ENCODE measurements at regions not wholly inside any gene's neighbourhood (a gene's known extent, or its start where the extent isn't known, plus 50 kb on each side); places are given as distances from the start of the nearest gene placed in this dataset.

GRCh38 chr9:107397076-107398044 is 92.2 kb downstream of the KLF4 start:
- Histone ChIP-seq H3K27me3 (no peaks in the 10 kb centered on the region), H3K4me3 (no peak overlapping the region), H3K4me1 (no peaks in the 10 kb centered on the region), H3K27ac (replicated peaks in 1 of 4) (no peak overlapping the region), H3K36me3 (no peaks in the 10 kb centered on the region), H3K9me3 (no peaks in the 10 kb centered on the region)
- 72% methylated on average over 11 of the region's 12 CpGs for WGBS
- intact Hi-C loops (cut with DNase I) = no loop called here
- DNase-seq (ENCODE audit: extremely low spot score) = no peak
- TF ChIP-seq POLR2AphosphoS5 (IDR thresholded peaks at IDR 0.05) = no peak
- TF ChIP-seq EP300 (IDR thresholded peaks at IDR 0.05) = no peak
- no peak for TF ChIP-seq POLR2A (IDR thresholded peaks at IDR 0.05; ENCODE audit: low read depth)
- no peak for TF ChIP-seq CTCF (IDR thresholded peaks at IDR 0.05)

- no peaks in the 10 kb centered on the region for H3K9me3 ChIP-seq
- peaks cover 0 to 20% (median 20%) of the 10 kb centered on the region in 4 donors for H3K4me1 ChIP-seq
- no peak overlapping the region for H3K4me3 ChIP-seq
- no peak overlapping the region for H3K27ac ChIP-seq (replicated peaks in 1 of 4)
- no peaks in the 10 kb centered on the region for H3K27me3 ChIP-seq
- H3K36me3 ChIP-seq = no peaks in the 10 kb centered on the region
- no peak for DNase-seq (ENCODE audit: extremely low spot score)
- WGBS = 41% methylated on average over 5 of the region's 5 CpGs
- TF ChIP-seq EP300 (IDR thresholded peaks at IDR 0.05) = no peak
- intact Hi-C loops (cut with DNase I) = no loop called here
Observed at GRCh38 chr9:107394264-107394663, 95.3 kb downstream of the KLF4 start.

- Histone ChIP-seq H3K36me3 (no peaks in the 10 kb centered on the region), H3K27ac (replicated peaks in 1 of 4) (peak overlapping the region in 3 of 4 donors; percentile 49 to 58 (median 57)), H3K9me3 (no peaks in the 10 kb centered on the region), H3K4me3 (no peak overlapping the region), H3K27me3 (no peaks in the 10 kb centered on the region), H3K4me1 (peaks cover 0 to 36% (median 28%) of the 10 kb centered on the region in 4 donors)
- no peak for DNase-seq (ENCODE audit: extremely low spot score)
- intact Hi-C loops (cut with DNase I) = no loop called here
- TF ChIP-seq POLR2AphosphoS5 (IDR thresholded peaks at IDR 0.05) (no peak), CTCF (IDR thresholded peaks at IDR 0.05) (no peak), POLR2A (IDR thresholded peaks at IDR 0.05; ENCODE audit: low read depth) (no peak), EP300 (IDR thresholded peaks at IDR 0.05) (no peak)
- 36% methylated on average over 4 of the region's 4 CpGs for WGBS
Observed at GRCh38 chr9:107390778-107391177, 98.8 kb downstream of the KLF4 start.

- Histone ChIP-seq H3K9me3 (no peaks in the 10 kb centered on the region), H3K27ac (replicated peaks in 1 of 4) (peak overlapping the region; percentile 29 to 58 (median 53)), H3K4me1 (peaks cover 0 to 36% (median 28%) of the 10 kb centered on the region in 4 donors), H3K4me3 (no peak overlapping the region), H3K36me3 (no peaks in the 10 kb centered on the region), H3K27me3 (no peaks in the 10 kb centered on the region)
- 73% methylated on average over 8 of the region's 8 CpGs for WGBS
- no peak for DNase-seq (ENCODE audit: extremely low spot score)
- intact Hi-C loops (cut with DNase I) = no loop called here
- no peak for TF ChIP-seq EP300 (IDR thresholded peaks at IDR 0.05)
- no peak for TF ChIP-seq POLR2AphosphoS5 (IDR thresholded peaks at IDR 0.05)
- TF ChIP-seq POLR2A (IDR thresholded peaks at IDR 0.05; ENCODE audit: low read depth) = no peak
- TF ChIP-seq CTCF (IDR thresholded peaks at IDR 0.05) = no peak
Observed at GRCh38 chr9:107390279-107390678, 99.3 kb downstream of the KLF4 start.

- intact Hi-C loops (cut with DNase I) = no loop called here
- no peak overlapping the region for H3K4me3 ChIP-seq
- WGBS = 50% methylated on average over 3 of the region's 3 CpGs
- no peak for DNase-seq (ENCODE audit: extremely low spot score)
- H3K27me3 ChIP-seq = no peaks in the 10 kb centered on the region
- H3K27ac ChIP-seq (replicated peaks in 1 of 4) = peak overlapping the region; percentile 49 to 65 (median 60)
- TF ChIP-seq CTCF (IDR thresholded peaks at IDR 0.05) (no peak), POLR2A (IDR thresholded peaks at IDR 0.05; ENCODE audit: low read depth) (no peak), EP300 (IDR thresholded peaks at IDR 0.05) (no peak), POLR2AphosphoS5 (IDR thresholded peaks at IDR 0.05) (peak; percentile 70 to 72)
- no peaks in the 10 kb centered on the region for H3K36me3 ChIP-seq
- peaks cover 0 to 36% (median 28%) of the 10 kb centered on the region in 4 donors for H3K4me1 ChIP-seq
- no peaks in the 10 kb centered on the region for H3K9me3 ChIP-seq
Observed at GRCh38 chr9:107389617-107390071, 99.9 kb downstream of the KLF4 start.

Measured in esophagus muscularis mucosa (tissue), 4 donors.